Mesenchymal stem cell (in vitro differentiated cells and primary cell): ENCODE measurements at regions not wholly inside any gene's neighbourhood (a gene's known extent, or its start where the extent isn't known, plus 50 kb on each side); places are given as distances from the start of the nearest gene placed in this dataset.

Experiments used
- DNase-seq: peaks from one replicate; pipeline ENCODE4 v3.0.0-alpha.2; 2013
- H2AFZ ChIP-seq: one replicate; pipeline ENCODE4 v1.6.1; 2013; ENCODE audit warnings: low read depth, mild to moderate bottlenecking, control low read depth, inconsistent platforms, low read length, moderate library complexity
- H2AK5ac ChIP-seq: 2 replicates; pipeline ENCODE4 v1.6.1; 2013; ENCODE audit warnings: low read length, moderate library complexity, mild to moderate bottlenecking, inconsistent platforms; ENCODE audit not compliant: severe bottlenecking
- H2BK120ac ChIP-seq: one replicate; pipeline ENCODE4 v1.6.1; 2013; ENCODE audit warnings: low read depth, mild to moderate bottlenecking, inconsistent platforms, low read length, moderate library complexity
- H2BK12ac ChIP-seq, 2 experiments: one replicate each; pipeline ENCODE4 v1.6.1; 2013; ENCODE audit warnings: inconsistent platforms in 2 of 2, low read length in 2 of 2, mild to moderate bottlenecking in 2 of 2, moderate library complexity in 2 of 2, control low read depth in 1 of 2
- H2BK15ac ChIP-seq: one replicate; pipeline ENCODE4 v1.6.1; 2013; ENCODE audit warnings: mild to moderate bottlenecking, low read depth, inconsistent platforms; ENCODE audit not compliant: poor library complexity, severe bottlenecking
- H2BK5ac ChIP-seq: 2 replicates; pipeline ENCODE4 v1.6.1; 2013; ENCODE audit warnings: low read depth, mild to moderate bottlenecking, low read length, control low read depth, inconsistent platforms; ENCODE audit not compliant: poor library complexity, severe bottlenecking
- H3K14ac ChIP-seq, 2 experiments: one replicate each; pipeline ENCODE4 v1.6.1; 2013; ENCODE audit warnings: inconsistent platforms in 2 of 2, low read length in 2 of 2, control low read depth in 1 of 2, mild to moderate bottlenecking in 1 of 2, moderate library complexity in 1 of 2
- H3K18ac ChIP-seq, 2 experiments: one replicate each; pipeline ENCODE4 v1.6.1; 2013; ENCODE audit warnings: inconsistent platforms in 2 of 2, low read length in 2 of 2, control low read depth in 1 of 2, low read depth in 1 of 2, mild to moderate bottlenecking in 1 of 2
- H3K23ac ChIP-seq, 2 experiments: one replicate each; pipeline ENCODE4 v1.6.1; 2013; ENCODE audit warnings: inconsistent platforms in 2 of 2, low read length in 2 of 2, mild to moderate bottlenecking in 2 of 2, moderate library complexity in 2 of 2, control low read depth in 1 of 2
- H3K27ac ChIP-seq: 2 replicates; pipeline ENCODE4 v1.5.1; 2013; ENCODE audit warnings: mild to moderate bottlenecking, moderate library complexity, low read length, control low read depth, inconsistent platforms; ENCODE audit not compliant: poor library complexity, severe bottlenecking
- H3K27me3 ChIP-seq, 2 experiments: 2 replicates each; pipeline versions ENCODE4 v1.6.1 to v1.7.0; 2013; ENCODE audit warnings: low read length in 2 of 2, mild to moderate bottlenecking in 2 of 2, moderate library complexity in 2 of 2, control low read depth in 1 of 2, inconsistent platforms in 1 of 2; ENCODE audit not compliant: control insufficient read depth in 1 of 2, insufficient read depth in 1 of 2
- H3K36me3 ChIP-seq, 2 experiments: 2 replicates each; pipeline versions ENCODE4 v1.6.1 to v1.7.0; 2013; ENCODE audit warnings: low read length in 2 of 2, control low read depth in 1 of 2, inconsistent platforms in 1 of 2, low read depth in 1 of 2, mild to moderate bottlenecking in 1 of 2; ENCODE audit not compliant: insufficient read depth in 2 of 2, control insufficient read depth in 1 of 2
- H3K4ac ChIP-seq, 2 experiments: one replicate each; pipeline ENCODE4 v1.6.1; 2013; ENCODE audit warnings: inconsistent platforms in 2 of 2, low read length in 2 of 2, mild to moderate bottlenecking in 2 of 2, moderate library complexity in 2 of 2, control low read depth in 1 of 2, low read depth in 1 of 2
- H3K4me1 ChIP-seq: 2 replicates; pipeline ENCODE4 v1.6.1; 2013; ENCODE audit warnings: low read depth, low read length, control low read depth; ENCODE audit not compliant: control insufficient read depth, insufficient read depth
- H3K4me2 ChIP-seq: 2 replicates; pipeline ENCODE4 v1.6.1; 2013; ENCODE audit warnings: low read length, mild to moderate bottlenecking, inconsistent platforms; ENCODE audit not compliant: poor library complexity, severe bottlenecking
- H3K4me3 ChIP-seq, 2 experiments: 2 replicates each; pipeline versions ENCODE4 v1.5.1 to v1.7.0; 2013; ENCODE audit warnings: low read length in 2 of 2, mild to moderate bottlenecking in 2 of 2, control low read depth in 1 of 2, low read depth in 1 of 2; ENCODE audit not compliant: insufficient read depth in 1 of 2
- H3K79me1 ChIP-seq: replicated peaks from 2 replicates; pipeline ENCODE4 v1.6.1; 2013; ENCODE audit warnings: mild to moderate bottlenecking, control low read depth, low read length, inconsistent platforms; ENCODE audit not compliant: poor library complexity, severe bottlenecking
- H3K9ac ChIP-seq: 2 replicates; pipeline ENCODE4 v1.7.0; 2013; ENCODE audit warnings: mild to moderate bottlenecking, low read length, moderate library complexity
- H3K9me3 ChIP-seq: 2 replicates; pipeline ENCODE4 v1.7.0; 2013; ENCODE audit warnings: mild to moderate bottlenecking, low read length; ENCODE audit not compliant: control insufficient read depth
- H4K8ac ChIP-seq: one replicate; pipeline ENCODE4 v1.6.1; 2013; ENCODE audit warnings: inconsistent platforms, mild to moderate bottlenecking, low read length, moderate library complexity
- H4K91ac ChIP-seq: one replicate; pipeline ENCODE4 v1.6.1; 2013; ENCODE audit warnings: mild to moderate bottlenecking, low read length, inconsistent platforms
- WGBS: methylation state at CpG from one replicate; pipeline ENCODE4 v1.1.7; 2013; ENCODE audit warnings: mixed read lengths; 5-methylcytosine and 5-hydroxymethylcytosine counted together

GRCh38 chr2:105691947-105692390, 52.7 kb upstream of the NCK2 start:
- no peak overlapping the region for H2AK5ac ChIP-seq
- H3K9ac ChIP-seq: no peak overlapping the region
- no peak overlapping the region for H3K27ac ChIP-seq
- no peak overlapping the region for H2BK5ac ChIP-seq
- H3K27me3 ChIP-seq: no peaks in the 10 kb centered on the region
- WGBS: 61% methylated on average over 5 of the region's 5 CpGs
- no peak overlapping the region for H3K4ac ChIP-seq
- H3K14ac ChIP-seq: no peak overlapping the region
- H3K18ac ChIP-seq: no peak overlapping the region
- no peak overlapping the region for H2BK12ac ChIP-seq
- DNase-seq: no peak
- H2AFZ ChIP-seq: no peak overlapping the region
- H3K9me3 ChIP-seq: no peaks in the 10 kb centered on the region
- no peaks in the 10 kb centered on the region for H3K36me3 ChIP-seq
- H2BK15ac ChIP-seq: no peak overlapping the region
- no peak overlapping the region for H3K23ac ChIP-seq
- no peak overlapping the region for H3K4me2 ChIP-seq
- no peak overlapping the region for H2BK120ac ChIP-seq
- peaks cover 3% of the 10 kb centered on the region for H3K4me1 ChIP-seq
- H4K8ac ChIP-seq: no peak overlapping the region
- no peak overlapping the region for H4K91ac ChIP-seq
- H3K4me3 ChIP-seq: no peak overlapping the region
- H3K79me1 ChIP-seq: no peaks in the 10 kb centered on the region

GRCh38 chr2:105690566-105690965, 54.1 kb upstream of the NCK2 start:
- no peak overlapping the region for H2BK15ac ChIP-seq
- WGBS: 100% methylated on average over 2 of the region's 4 CpGs
- no peak overlapping the region for H2BK5ac ChIP-seq
- H3K79me1 ChIP-seq: no peaks in the 10 kb centered on the region
- no peak overlapping the region for H2AK5ac ChIP-seq
- no peak overlapping the region for H3K23ac ChIP-seq
- H2AFZ ChIP-seq: no peak overlapping the region
- DNase-seq: no peak
- H2BK120ac ChIP-seq: no peak overlapping the region
- H3K4me3 ChIP-seq: no peak overlapping the region
- no peaks in the 10 kb centered on the region for H3K36me3 ChIP-seq
- H3K14ac ChIP-seq: no peak overlapping the region
- no peaks in the 10 kb centered on the region for H3K27me3 ChIP-seq
- H3K27ac ChIP-seq: no peak overlapping the region
- H3K4me1 ChIP-seq: peaks cover 3% of the 10 kb centered on the region
- no peak overlapping the region for H2BK12ac ChIP-seq
- no peak overlapping the region for H4K8ac ChIP-seq
- H3K4me2 ChIP-seq: no peak overlapping the region
- no peaks in the 10 kb centered on the region for H3K9me3 ChIP-seq
- H3K9ac ChIP-seq: no peak overlapping the region
- no peak overlapping the region for H4K91ac ChIP-seq
- H3K4ac ChIP-seq: no peak overlapping the region
- no peak overlapping the region for H3K18ac ChIP-seq

GRCh38 chr2:105689484-105689883, 55.2 kb upstream of the NCK2 start:
- H2AK5ac ChIP-seq: no peak overlapping the region
- no peak overlapping the region for H4K8ac ChIP-seq
- H3K9me3 ChIP-seq: no peaks in the 10 kb centered on the region
- no peak overlapping the region for H3K4me2 ChIP-seq
- H3K18ac ChIP-seq: no peak overlapping the region
- no peak overlapping the region for H2BK15ac ChIP-seq
- DNase-seq: no peak
- H3K14ac ChIP-seq: no peak overlapping the region
- H3K9ac ChIP-seq: no peak overlapping the region
- H3K4me1 ChIP-seq: peaks cover 3% of the 10 kb centered on the region
- H3K23ac ChIP-seq: no peak overlapping the region
- no peak overlapping the region for H3K4ac ChIP-seq
- no peaks in the 10 kb centered on the region for H3K27me3 ChIP-seq
- H3K27ac ChIP-seq: no peak overlapping the region
- H4K91ac ChIP-seq: no peak overlapping the region
- H3K36me3 ChIP-seq: no peaks in the 10 kb centered on the region
- H3K79me1 ChIP-seq: no peaks in the 10 kb centered on the region
- no peak overlapping the region for H2BK12ac ChIP-seq
- H2BK120ac ChIP-seq: no peak overlapping the region
- no peak overlapping the region for H2AFZ ChIP-seq
- WGBS: 92% methylated on average over 6 of the region's 7 CpGs
- no peak overlapping the region for H2BK5ac ChIP-seq
- no peak overlapping the region for H3K4me3 ChIP-seq

DNA sequence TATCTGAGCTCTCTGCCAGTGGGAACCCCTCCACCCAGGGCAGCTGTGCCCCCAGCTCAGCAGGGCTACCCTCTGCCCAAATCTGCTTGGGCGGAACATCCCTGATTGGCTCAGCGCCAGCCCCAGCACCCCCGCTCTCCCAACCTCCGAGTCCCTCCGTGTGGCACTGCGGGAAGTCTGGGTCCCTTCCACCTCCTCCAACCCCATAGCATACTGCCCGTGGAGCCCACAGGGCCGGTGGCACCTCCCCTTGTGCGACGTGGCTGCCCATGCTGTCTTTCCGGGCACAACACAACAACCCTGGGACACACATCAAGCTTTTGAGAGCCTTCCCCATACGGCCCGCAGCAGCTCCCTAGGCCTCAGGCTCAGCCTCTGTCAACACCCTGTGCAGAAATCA, 55.8 kb upstream of the NCK2 start:
- H3K4ac ChIP-seq: no peak overlapping the region
- H3K9me3 ChIP-seq: no peaks in the 10 kb centered on the region
- no peak overlapping the region for H3K9ac ChIP-seq
- no peaks in the 10 kb centered on the region for H3K27me3 ChIP-seq
- no peak overlapping the region for H2BK120ac ChIP-seq
- H3K79me1 ChIP-seq: no peaks in the 10 kb centered on the region
- H3K4me2 ChIP-seq: no peak overlapping the region
- H4K91ac ChIP-seq: no peak overlapping the region
- DNase-seq: no peak
- peaks cover 3% of the 10 kb centered on the region for H3K4me1 ChIP-seq
- no peak overlapping the region for H2AK5ac ChIP-seq
- no peaks in the 10 kb centered on the region for H3K36me3 ChIP-seq
- no peak overlapping the region for H2AFZ ChIP-seq
- H3K4me3 ChIP-seq: no peak overlapping the region
- H3K27ac ChIP-seq: no peak overlapping the region
- H2BK15ac ChIP-seq: no peak overlapping the region
- peak overlapping the region in 1 of 2 experiments; percentile 48 for H3K14ac ChIP-seq
- no peak overlapping the region for H4K8ac ChIP-seq
- H2BK5ac ChIP-seq: no peak overlapping the region
- no peak overlapping the region for H3K23ac ChIP-seq
- H2BK12ac ChIP-seq: no peak overlapping the region
- H3K18ac ChIP-seq: no peak overlapping the region
- 89% methylated on average over 13 of the region's 13 CpGs for WGBS
